Right ventricle myocardium superior (tissue), 1 donor: ENCODE measurements at regions not wholly inside any gene's neighbourhood (a gene's known extent, or its start where the extent isn't known, plus 50 kb on each side); places are given as distances from the start of the nearest gene placed in this dataset.
A peak's percentile ranks its signal among the peaks of the same experiment; 100 is the strongest.

ENCODE experiments used
- ATAC-seq: fragments of 200-7000 bp; cut with Tn5 transposase; one replicate; pipeline ENCODE4 v1.9.1; 2020; ENCODE audit warnings: mild to moderate bottlenecking; ENCODE audit not compliant: poor library complexity
- DNase-seq: peaks from one replicate; pipeline ENCODE4 v3.0.0-alpha.2; 2020
- intact Hi-C: fragments of 100-400 bp; cut with DNase I; formaldehyde crosslinking; loops from one replicate; pipeline ENCODE4 v1.11.2; 2022
- donor health status: DM: no; HTN: yes; CAD: no; lungs with severe emphysema.

DNA sequence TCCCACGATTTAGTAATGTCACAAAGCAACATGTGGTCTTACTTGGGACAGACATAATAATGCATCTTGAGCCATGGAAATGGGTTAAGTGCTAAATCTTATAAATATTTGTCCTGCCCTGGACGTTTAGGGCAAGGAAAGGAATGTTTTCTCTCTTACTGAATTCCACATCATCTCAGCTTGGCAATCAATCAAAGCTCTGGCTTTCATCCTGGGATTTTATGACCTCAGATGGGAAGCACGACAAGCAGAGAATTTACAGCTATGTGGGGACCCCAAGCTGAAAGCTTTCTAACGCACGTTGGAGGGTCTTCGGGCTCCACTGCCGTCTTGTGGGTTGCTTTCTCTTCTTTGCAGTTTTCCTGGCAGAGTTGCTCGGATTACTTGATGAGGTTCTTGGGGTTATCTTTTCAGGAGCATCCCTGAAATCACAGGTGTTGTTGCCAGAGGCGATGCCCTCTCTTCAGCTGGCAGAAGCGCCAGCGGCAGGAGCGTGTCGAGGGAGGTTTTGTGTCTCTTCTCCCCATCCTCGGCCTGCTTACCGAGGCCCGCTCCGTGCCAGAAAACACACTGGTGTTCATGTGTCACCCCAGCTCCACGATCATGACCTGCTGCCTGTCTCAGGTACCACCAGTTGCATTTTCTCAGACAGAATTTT lies 73.4 kb upstream of the FRMD1 start:
- intact Hi-C loops, result loop anchor here (5.0 to 10.0 kb wide), 2 partner anchors 205 to 732 kb away; no protein-coding TSS in a partner anchor
- ATAC-seq, result no peak
- no peak for DNase-seq

DNA sequence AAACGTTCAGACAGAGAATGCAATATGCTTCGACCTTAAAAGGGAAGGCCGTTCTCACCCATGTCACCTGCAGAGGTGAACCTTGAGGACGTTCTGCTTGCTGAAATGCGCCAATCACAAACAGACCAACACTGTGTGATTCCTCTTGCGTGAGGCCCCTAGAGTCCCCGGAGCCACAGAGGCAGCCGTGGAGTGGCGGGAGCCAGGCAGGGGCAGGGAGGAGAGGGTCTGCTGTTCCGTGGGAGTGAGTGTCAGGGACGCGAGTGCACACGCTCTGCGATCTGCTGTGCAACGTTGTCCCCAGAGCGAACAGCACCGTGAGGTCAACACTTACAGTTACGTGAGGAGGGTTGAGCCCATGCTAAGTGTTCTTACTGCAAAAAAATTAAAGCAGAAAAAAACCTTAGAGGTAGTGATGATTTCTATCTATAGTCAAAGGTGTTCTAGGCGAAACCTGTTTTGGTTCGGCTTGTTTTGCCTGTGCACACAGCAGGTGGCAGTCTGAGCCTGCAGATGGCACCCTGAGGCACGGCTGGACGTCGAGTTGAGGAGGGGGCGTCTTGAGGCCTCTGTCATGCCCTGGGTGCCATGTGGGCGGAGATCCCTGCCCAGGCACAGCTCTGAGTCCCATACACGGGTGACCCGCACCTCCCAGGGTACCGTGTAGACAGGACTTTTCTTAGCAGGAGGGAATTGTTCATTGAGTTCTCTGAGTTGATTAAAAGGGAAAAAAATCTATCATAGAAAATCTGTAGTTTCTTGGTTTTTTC lies 71.7 kb upstream of the FRMD1 start:
- ATAC-seq (no peak), DNase-seq (no peak)
- intact Hi-C loops, result loop anchor here (5.0 to 10.0 kb wide), 2 partner anchors 207 to 734 kb away; no protein-coding TSS in a partner anchor

DNA sequence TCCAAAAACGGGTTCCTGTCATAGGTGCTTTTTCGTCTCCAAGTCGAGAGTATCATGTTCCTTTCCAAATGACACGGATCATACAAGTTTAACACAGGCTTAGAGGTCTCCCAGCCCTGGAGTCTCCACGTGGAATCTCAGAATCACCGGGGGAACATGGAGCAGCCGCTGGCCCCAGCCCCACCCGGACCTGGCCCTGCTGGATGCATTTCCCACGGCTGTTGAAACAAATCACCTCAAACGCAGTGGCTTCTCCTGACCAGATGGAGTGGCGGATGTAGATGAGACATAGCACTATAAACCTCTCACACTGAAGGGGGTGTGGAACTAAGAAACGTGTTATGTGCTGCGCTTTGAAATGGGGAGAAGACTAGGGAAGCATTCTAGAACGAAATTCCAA lies 70.0 kb upstream of the FRMD1 start:
- intact Hi-C loops, result no loop called here
- no peak for ATAC-seq
- no peak for DNase-seq

DNA sequence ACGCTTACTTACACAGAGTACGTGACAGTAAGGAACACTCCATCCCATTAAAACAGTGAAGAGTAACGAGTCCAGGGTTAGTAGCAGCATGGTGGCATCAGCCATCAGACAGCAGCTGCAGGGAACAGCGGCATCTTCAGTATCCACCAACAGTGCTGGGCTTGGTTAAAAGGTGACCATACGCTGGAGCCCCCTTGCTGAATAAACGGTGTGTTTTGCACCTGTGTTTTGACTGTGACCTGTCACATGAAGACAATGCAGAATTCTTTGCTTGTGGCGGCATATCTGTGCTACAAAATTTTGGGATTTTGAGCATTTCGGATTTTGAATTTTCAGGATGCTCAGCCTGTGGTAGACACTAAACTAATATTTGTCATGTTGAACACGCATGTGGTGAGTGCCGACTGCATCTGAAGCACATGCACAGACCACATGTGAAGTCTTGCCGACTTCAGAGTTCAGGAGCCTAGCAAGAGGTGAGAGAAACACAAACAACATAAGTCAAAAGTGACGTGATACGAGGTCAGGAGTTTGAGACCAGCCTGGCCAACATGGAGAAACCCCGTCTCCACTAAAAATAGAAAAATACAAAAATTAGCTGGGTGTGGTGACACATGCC lies 69.3 kb upstream of the FRMD1 start:
- DNase-seq (no peak), ATAC-seq (no peak)
- intact Hi-C loops, result no loop called here

DNA sequence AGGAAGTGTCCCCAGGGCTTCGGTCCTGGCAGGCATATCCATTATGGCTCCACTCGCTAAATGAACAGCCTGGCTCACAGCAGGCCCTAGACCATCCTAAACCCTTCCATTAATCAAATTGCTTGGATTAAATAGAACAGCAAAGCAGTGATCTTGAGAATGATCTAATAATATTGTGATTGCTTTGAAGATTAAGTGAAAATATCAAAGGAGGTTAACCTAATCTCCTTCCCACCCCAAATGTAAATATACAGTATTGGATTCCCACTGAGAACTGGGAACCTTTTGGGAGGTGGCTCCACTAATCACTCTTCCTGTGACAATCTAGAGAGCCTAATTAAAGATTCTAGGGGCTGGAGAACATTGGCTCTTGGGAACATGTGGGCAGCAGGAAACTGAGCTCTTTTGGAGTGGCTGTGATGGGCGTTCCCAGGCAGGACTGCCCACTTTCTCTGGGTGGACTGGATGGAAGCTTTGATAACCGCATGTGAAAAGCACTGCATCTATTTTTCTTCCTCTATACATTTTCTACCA lies 68.3 kb upstream of the FRMD1 start:
- DNase-seq, result no peak
- intact Hi-C loops, result no loop called here
- no peak for ATAC-seq

DNA sequence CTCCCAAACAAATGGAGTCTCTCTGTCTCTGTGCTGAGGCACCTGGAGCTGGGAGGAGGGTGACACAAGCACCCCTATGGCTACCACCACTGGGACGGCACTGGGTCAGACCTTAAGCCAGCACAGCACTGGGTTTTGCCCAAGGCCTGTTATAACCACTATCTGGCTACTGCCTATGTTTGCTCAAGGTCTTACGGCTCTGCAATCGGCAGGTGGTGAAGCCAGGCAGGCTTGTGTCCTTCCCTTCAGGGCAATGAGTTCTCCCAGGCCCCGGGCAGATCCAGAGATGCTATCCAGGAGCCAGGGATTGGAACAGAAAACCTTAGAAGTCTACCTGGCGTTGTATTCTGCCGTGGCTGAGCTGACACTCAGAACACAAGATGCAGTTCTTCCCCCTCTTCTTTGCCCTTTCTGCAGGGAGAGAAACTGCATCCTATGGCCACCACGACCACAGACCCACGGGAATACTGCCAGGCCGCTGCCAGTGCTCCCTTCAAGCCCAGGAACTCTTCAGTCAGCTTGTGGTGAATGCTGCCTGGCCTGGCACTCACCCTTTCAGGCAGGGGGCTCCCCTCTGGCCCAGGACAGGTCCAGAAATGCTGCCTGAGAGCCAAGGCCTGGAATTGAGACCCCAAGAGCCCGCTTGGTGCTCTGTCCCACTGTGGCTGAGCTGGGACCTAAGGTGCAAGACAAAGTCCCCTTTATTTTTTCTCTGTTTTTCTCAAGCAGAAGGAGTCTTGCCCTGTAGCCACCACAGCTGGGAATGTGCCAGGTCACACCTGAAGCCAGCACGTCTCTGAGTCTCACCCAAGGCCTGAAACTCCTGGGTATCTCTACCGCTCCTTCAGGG lies 67.0 kb upstream of the FRMD1 start:
- DNase-seq (no peak), ATAC-seq (no peak)
- intact Hi-C loops, result no loop called here

DNA sequence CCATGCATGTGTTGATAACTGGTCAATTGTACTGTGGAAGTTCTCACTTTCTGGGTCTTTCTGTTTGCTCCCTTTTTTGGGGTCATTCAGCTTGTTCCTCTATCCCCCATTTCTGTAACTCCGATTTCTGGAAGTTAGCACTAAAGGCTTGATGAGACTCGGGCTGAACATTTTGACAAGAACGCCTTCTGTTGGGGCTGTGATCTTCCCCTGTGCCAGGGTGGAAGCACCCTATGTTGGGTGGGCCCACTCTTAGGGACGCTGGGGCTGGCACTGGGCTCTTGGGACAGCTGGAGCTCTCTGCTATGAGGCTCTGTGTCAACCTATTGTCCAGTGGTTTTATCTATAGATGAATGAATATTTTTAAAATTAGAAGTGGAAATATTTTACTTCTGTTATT lies 60.1 kb upstream of the FRMD1 start:
- ATAC-seq, result no peak
- intact Hi-C loops, result no loop called here
- DNase-seq, result no peak

DNA sequence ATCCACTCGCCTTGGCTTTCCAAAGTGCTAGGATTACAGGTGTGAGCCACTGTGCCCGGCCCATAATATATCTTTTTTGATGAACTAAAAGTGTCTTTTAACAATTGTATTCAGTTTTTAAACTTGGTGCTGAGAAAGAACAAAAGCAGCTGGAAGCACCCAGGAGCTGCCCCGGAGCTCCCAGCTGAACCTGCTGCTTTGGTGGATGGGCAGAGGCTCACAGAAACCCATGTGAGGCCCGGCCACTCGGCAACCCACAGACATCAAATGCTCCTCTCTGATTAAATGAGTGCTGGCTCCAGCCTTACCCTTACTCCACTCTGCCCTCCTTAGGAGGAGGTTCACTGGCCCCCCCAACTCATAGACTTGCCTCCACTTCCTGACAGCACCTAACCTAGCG lies 59.4 kb upstream of the FRMD1 start:
- ATAC-seq (no peak), DNase-seq (no peak)
- intact Hi-C loops, result no loop called here

DNA sequence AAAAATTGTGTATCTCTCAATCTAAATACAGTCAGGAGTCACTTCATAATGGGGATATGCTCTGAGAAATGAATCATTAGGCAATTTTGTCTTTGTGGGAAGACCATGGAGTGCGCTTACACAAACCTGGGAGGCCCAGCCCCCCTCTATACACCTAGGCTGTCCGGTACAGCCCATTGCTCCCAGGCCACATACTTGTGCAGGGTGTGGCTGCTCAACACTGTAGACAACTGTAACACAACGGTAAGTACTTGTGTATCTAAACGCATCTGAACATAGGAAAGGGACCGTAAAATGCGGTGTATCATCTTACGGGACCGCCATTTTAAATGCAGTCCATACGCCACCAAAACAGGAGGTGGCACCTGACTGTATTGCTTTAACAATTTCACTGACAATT lies 58.0 kb upstream of the FRMD1 start:
- ATAC-seq, result no peak
- intact Hi-C loops, result no loop called here
- no peak for DNase-seq

DNA sequence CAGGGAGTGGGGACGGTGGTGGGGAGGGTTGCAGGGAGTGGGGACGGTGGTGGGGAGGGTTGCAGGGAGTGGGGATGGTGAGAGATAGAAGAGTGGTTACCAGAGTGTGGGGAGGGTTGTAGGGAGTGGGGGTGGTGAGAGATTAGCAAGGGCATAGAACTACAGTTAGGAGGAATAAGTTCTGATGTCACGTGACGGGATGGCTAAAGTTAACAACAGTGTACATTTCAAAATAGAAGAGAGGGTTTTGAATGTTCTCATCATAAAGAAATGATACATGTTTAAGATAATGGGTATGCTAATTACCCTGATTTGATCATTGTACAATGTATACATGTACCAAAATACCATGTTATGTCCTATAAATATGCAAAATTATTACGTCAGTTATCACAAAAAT lies 57.6 kb upstream of the FRMD1 start:
- DNase-seq (no peak), ATAC-seq (no peak)
- intact Hi-C loops, result no loop called here

DNA sequence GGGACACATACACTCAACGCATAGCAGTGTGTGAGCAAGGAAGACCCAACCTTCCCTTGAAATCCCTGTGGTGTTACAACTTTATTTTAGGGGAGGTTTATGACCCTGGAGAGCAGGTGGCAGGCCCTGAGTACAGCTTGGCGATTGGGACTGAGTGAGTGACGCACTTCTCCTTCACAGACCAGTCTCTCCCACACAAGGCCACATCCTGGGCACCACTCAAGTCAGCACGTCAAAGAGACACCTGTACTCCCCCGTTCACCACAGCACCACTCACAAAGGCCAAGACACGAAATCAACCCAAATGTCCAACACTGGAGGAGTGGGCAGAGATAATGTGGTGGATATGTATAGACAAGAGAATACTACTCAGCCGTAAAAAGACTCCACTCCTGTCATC lies 57.0 kb upstream of the FRMD1 start:
- intact Hi-C loops, result no loop called here
- ATAC-seq (no peak), DNase-seq (no peak)

DNA sequence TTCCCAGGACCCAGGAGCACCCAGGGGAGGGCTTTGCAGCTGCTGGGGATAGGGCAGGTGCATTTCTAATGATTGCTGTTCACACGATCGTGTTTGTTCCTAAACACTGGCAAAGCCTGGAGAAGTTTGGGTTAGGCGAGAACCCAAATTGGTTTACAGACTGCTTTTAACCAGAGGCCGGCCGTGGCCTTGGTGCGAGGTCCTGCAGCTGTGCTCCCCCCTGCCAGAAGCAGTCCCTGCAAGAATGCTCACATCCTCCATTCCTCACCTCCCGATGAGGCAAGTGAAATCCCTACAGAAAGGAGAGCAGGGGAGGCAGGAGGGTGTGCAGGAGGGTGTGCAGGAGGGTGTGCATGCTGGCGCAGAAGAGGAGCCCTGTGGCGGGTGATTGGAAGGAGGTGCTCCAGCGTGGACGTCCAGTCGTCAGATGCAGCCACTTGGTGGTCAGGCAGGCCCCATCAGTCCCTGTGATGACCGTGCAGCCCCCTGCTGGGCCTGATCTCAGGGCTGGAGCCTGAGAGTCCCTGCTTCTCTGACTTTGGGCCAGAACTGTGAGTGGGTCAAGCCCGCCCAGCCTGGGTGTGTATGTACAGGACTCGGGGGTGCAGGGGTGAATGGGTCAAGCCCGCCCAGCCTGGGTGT lies 55.7 kb upstream of the FRMD1 start:
- intact Hi-C loops, result no loop called here
- DNase-seq, result no peak
- ATAC-seq, result no peak

DNA sequence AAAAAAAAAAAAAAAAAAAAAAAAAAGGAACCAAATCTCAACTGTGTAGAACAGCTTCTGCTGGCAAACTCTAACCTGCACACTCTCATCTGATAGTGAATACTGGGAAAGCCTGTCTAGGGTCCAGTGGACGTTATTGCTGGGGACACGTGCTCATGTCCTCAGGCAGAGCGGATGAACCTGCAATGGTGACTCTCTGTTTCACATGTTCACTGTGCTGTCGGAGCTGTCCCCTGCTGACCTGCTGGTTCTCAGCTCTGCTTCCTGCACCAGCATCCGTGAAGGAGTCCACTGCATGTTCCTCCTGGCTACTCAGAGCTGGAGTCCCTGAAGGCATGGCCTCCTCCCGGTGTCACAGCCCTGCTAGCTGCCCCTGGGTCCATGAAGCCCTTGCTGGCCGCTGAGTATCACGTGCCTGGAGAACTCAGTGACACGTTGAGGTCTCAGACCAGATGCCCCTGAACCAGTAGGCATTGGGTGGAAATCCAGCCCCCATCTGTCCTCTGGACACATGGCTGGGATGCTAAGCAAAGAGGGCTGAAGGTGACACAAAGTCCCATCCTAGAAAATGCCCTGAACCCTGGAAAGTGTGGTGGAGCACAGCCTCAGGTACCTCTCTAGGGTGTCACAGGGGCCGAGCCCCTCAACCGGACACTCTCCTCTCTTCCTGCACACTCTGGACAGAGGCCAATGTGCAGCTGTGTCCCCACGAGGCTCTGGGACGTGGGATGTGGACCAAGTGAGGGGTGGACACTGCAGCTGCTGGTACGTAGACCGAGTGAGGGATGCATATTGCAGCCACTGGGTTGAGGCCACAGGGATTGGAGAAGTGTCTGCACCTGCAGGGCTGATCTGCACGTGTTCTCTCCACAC lies 54.9 kb upstream of the FRMD1 start:
- ATAC-seq (no peak), DNase-seq (no peak)
- intact Hi-C loops, result no loop called here

DNA sequence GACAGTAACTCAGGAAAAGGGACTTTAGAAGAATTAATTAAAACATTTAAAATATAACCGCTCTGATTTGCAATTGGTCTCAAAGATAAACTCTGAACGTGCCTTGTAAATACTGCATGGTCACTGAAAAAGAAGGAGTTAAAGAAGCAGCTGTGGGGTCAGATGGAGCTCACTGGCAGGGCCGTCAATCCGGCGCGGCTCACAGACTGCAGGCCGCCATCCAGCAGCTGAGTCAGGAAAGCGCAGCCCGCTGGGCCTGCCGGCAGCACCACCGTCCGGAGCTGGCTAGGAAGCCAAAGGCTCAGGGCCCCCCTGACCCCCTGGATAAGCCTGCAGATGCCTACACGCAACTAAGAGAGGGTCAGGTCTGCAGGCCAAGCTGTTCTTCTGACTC lies 54.2 kb upstream of the FRMD1 start:
- DNase-seq, result peak; percentile 72
- intact Hi-C loops, result no loop called here
- ATAC-seq, result peak; percentile 57

DNA sequence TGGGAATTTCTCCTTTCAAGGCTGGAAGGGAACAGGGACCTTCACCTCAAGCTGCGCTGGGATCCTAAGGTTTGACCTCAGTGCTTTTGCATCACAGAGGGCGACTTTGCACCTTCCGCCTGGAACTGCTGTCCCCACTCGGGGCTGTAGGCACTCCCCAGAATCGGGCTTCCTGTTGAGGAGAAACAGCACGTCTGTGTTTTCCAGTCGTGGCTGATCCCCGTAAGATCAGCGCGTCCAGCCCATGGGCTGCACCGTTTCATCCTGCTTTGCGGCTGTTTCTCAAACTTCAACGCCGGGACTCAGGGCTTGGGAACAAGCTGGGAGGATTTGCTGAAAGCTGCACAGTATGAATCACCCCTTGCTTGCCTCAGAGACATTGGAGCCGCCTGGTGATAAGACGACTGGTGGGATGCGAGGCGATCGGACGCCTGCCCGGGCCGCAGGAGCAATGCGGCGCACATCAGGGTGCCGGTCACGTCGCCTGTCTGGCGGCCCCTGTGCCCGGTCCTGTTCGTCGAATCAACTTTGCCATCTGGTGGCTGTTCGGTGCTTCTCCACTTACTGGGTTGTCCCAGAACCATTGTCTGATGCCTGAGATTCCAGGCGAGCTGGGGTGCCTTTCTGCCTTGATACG lies 53.6 kb upstream of the FRMD1 start:
- ATAC-seq (peak; percentile 86), DNase-seq (peak; percentile 78)
- intact Hi-C loops, result no loop called here

DNA sequence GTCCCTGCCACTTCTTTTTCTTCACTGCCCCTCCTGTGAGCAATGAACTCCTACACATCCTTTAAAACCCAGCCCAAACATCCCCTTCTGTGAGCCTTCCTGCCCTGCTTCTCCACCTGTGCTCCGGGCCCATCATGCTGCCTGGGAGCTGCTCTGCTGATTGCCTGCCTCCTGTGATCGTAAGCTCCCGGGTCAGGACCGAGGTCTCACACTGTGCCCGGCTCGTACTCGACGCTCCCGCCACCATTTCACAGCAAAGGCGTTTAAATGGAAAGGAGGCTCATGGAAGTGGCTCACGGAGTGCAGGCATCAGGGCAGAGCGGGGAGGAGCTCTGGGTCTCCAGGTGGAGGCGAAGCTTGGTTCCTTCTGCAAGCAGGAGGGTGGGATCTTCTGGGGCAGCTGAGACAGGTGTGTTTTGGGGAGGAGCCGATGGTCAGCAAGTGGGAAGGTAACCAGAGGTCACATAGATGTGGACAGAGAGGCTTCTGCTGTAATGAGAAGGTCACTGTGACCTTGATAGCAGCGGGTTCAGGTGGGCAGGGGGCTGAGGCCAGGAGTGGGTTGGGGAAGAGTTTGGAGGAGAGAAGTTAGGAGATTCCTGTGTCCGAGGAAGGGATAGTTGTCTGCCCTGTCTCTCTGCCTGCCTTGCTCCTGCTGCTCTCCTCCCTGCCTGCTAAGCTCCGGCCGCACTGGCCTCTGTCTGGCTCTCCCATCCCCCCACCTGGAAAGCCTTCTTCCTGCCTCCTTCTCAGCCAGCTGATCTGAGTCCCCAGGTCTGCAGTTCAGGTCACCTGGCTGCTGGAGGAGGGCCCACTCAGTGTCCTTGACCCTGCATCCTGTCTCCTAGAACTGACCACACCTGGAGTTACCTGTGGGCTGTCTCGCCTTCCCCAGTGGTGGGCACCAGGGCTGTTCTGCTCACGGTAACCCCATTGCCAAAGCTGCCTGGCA lies 52.7 kb upstream of the FRMD1 start:
- ATAC-seq, result no peak
- no peak for DNase-seq
- intact Hi-C loops, result no loop called here
